GM23248 (cell line): ENCODE measurements at regions not wholly inside any gene's neighbourhood (a gene's known extent, or its start where the extent isn't known, plus 50 kb on each side); places are given as distances from the start of the nearest gene placed in this dataset.
"Not testable (repeated sequence)": the region's sequence is repeated elsewhere in the genome, so short reads cannot be mapped to it uniquely, and the experiment has no call there.

Source experiments
- EZH2 ChIP-seq: fragments of 200-600 bp; sonication (generic); IDR thresholded peaks from 2 replicates; pipeline ENCODE4 v1.6.1; 2018; ENCODE audit warnings: antibody characterized with exemption, mild to moderate bottlenecking; ENCODE audit not compliant: insufficient read depth, poor library complexity, severe bottlenecking
- EZH2phosphoT487 ChIP-seq: fragments of 200-600 bp; sonication (generic); IDR thresholded peaks from 2 replicates; pipeline ENCODE4 v1.6.1; 2018; ENCODE audit warnings: antibody characterized with exemption, moderate library complexity, mild to moderate bottlenecking, low read depth; ENCODE audit not compliant: insufficient read depth

GRCh38 chr2:142695350-142696257 lies 181.9 kb upstream of the KYNU start:
- TF ChIP-seq EZH2, EZH2phosphoT487: not testable (repeated sequence)
